WERI-Rb-1 (cell line): ENCODE measurements at regions not wholly inside any gene's neighbourhood (a gene's known extent, or its start where the extent isn't known, plus 50 kb on each side); places are given as distances from the start of the nearest gene placed in this dataset.

Experiments
- DNase-seq: peaks from one replicate; pipeline ENCODE4 v3.0.0-alpha.2; 2020
- H3K27ac ChIP-seq: fragments of 250-450 bp; sonication (Bioruptor Pico); 2 replicates; pipeline ENCODE4 v1.5.1; 2020; ENCODE audit warnings: mild to moderate bottlenecking, moderate library complexity
- H3K27me3 ChIP-seq: fragments of 250-450 bp; sonication (Bioruptor Pico); 2 replicates; pipeline ENCODE4 v1.5.1; 2021; ENCODE audit warnings: mild to moderate bottlenecking, low read depth, moderate library complexity; ENCODE audit not compliant: insufficient read depth, severe bottlenecking
- H3K36me3 ChIP-seq: fragments of 250-450 bp; sonication (Bioruptor Pico); 2 replicates; pipeline ENCODE4 v1.5.1; 2020; ENCODE audit warnings: mild to moderate bottlenecking, moderate library complexity
- H3K4me3 ChIP-seq: 2 replicates; pipeline ENCODE4 v1.5.1; 2011; ENCODE audit warnings: low read depth, mild to moderate bottlenecking, control low read depth, low read length
- H3K9me3 ChIP-seq: fragments of 250-450 bp; sonication (Bioruptor Pico); 2 replicates; pipeline ENCODE4 v1.5.1; 2021; ENCODE audit warnings: mild to moderate bottlenecking, moderate library complexity; ENCODE audit not compliant: severe bottlenecking
- CTCF ChIP-seq: IDR thresholded peaks from 2 replicates; pipeline ENCODE4 v1.5.1; 2011; ENCODE audit warnings: low read depth, mild to moderate bottlenecking, control low read depth, inconsistent platforms, low read length

GRCh38 chr2:128502638-128503246, 184.1 kb upstream of the HS6ST1 start:
- H3K27me3 ChIP-seq, result no peaks in the 10 kb centered on the region
- no peak overlapping the region for H3K27ac ChIP-seq
- no peak for TF ChIP-seq CTCF
- DNase-seq, result no peak
- no peaks in the 10 kb centered on the region for H3K9me3 ChIP-seq
- no peaks in the 10 kb centered on the region for H3K36me3 ChIP-seq
- no peak overlapping the region for H3K4me3 ChIP-seq

DNA sequence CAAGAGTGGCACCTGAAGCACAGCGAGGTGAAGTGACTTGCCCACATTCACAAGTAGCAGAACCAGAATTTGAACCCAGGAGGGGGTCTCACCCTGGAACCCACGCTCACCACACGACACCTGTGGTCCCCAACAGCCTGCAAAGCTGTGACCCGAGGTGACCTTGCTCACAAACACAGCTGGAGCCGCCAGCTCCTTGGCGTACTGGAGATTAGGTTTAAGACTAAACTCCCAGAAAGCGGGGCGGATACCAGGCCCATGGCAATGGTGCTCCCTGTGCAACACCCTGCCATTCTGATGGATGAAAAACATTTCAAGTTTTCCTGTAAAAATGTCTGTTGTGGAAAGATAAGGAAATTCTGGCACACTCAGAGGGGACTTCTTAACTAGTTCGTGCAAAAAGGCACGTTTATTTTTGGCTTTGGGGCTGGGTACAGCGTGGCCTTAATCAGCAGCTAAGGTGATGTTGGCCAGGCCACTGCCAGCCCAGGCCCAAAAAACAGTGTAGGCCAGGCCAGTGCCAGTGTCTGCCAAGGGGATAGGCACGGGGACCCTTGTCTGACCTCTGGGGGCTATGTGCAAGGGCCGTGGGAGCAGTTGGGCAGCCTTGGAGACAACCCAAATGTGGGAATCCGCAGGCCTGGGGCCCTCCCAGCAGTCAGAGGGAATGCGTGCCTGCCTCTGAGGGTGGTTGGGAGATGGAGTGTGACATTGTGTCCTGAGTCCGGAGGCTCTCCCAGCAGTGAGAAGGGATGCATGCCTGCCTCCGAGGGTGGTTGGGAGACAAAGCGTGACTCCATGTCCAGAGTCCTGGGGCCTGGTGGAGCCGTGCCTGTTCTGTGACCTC, 185.0 kb upstream of the HS6ST1 start:
- no peak for TF ChIP-seq CTCF

DNA sequence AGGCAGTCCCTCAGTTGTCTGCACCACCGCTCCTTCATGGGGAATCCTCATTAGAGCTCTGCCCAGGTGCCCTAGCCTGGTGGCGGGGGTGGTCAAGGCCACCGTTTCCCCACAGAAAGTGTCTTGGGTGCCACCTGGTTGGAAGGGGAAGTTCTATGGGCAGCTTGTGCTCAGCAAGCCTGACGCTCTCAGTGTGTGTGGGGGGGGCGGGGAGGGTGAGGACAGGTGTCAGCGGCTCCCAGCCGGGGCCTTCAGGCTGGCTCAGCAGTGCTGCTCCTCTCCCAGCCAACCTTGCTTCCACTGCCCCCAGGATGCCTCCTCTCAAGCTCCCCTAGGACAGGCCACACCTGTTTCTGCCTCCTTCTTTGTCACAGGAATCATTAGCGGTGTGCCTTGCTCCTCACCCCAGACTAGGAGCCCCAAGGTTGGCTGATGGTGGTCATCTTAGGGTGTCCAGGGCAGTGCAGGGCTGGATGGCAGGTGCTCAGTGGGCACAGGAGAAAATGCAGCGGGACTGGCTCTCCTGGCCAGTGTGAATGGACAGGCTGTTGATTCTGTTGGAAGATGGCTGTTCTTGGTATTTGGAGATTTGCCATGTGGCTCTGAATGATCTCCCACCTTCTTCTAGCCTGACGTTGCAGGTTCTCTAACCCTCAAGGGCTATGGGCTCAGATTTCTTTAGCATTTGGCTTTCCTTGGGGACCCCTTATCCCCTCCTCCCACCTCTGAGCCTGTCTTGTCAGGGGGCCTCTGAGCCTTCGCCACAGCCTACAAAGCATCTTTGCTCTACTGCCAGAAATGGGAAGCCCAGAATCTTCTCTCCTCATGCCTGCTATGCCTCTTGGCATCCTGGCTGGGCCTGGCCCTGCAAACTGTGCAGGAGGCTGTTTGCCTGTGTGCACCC, 185.8 kb upstream of the HS6ST1 start:
- Histone ChIP-seq H3K4me3 (no peak overlapping the region), H3K9me3 (no peaks in the 10 kb centered on the region)
- peak; percentile 11 for DNase-seq

More for the DNA sequence above, 185.0 kb upstream of the HS6ST1 start:
- Histone ChIP-seq H3K36me3 (no peaks in the 10 kb centered on the region), H3K9me3 (no peaks in the 10 kb centered on the region), H3K27me3 (no peaks in the 10 kb centered on the region), H3K4me3 (no peak overlapping the region), H3K27ac (no peak overlapping the region)
- DNase-seq, result peak; percentile 4

GRCh38 chr2:128505150-128505490, 186.5 kb upstream of the HS6ST1 start:
- DNase-seq, result peak; percentile 66
- peak overlapping the region; percentile 3; the same call in 1 of the 2 replicates for H3K27ac ChIP-seq
- H3K9me3 ChIP-seq, result no peaks in the 10 kb centered on the region
- no peak for TF ChIP-seq CTCF
- peaks cover under 1% of the 10 kb centered on the region for H3K27me3 ChIP-seq
- H3K4me3 ChIP-seq, result no peak overlapping the region
- H3K36me3 ChIP-seq, result no peaks in the 10 kb centered on the region

More for the DNA sequence above, 185.8 kb upstream of the HS6ST1 start:
- H3K27ac ChIP-seq, result no peak overlapping the region
- H3K36me3 ChIP-seq, result no peaks in the 10 kb centered on the region
- no peaks in the 10 kb centered on the region for H3K27me3 ChIP-seq
- TF ChIP-seq CTCF, result no peak

DNA sequence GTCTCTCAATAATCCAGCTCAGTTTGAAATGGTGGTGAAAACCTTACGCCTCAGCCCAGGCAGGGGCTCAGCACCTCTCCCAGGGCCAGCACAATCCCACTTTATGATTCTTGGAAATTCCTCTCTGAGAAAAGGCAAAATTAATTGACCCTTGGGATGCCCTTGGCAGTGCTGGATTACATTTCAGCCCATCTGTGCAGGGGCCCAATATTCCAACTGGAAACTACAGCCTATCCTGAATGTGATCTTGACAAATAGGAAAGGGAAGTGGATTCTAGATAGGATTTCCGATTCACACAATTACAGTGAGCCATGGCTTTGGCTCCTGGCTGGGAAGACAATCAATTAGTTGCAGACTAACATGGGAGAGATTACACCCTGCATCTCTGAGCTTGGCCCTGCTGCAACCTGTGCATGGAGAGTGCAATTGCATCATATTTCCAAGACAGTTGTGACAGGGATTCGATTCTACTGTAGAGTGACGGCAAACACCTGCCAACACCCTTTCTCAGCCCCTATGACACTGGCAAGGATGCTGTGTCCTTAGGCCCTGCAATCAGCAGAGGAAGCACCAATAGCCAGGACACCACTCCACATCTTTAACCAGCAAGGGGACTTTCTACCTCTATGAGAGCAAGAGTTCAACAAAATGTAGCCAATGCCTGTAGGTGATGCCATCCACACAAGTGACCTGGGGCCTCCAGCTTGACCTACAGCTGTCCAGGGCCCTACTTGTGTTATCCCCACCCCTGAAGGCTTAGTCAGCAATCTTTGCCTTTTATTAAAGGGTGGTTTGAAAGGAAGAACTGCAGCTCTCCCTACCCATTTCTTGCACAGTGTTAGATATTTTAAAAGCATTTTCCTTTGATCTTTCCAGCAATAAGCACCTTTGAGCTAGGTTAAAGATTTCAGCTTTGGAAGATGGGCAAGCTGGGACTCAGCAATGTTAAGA, 187.2 kb upstream of the HS6ST1 start:
- peak; percentile 28 for DNase-seq
- no peak overlapping the region for H3K4me3 ChIP-seq
- TF ChIP-seq CTCF, result no peak
- H3K9me3 ChIP-seq, result no peaks in the 10 kb centered on the region
- peaks cover 8% of the 10 kb centered on the region for H3K27me3 ChIP-seq
- H3K27ac ChIP-seq, result peak overlapping the region; percentile 3
- H3K36me3 ChIP-seq, result no peaks in the 10 kb centered on the region
